GM18870 (cell line): ENCODE measurements at regions not wholly inside any gene's neighbourhood (a gene's known extent, or its start where the extent isn't known, plus 50 kb on each side); places are given as distances from the start of the nearest gene placed in this dataset.
"Not testable (repeated sequence)": the region's sequence is repeated elsewhere in the genome, so short reads cannot be mapped to it uniquely, and the experiment has no call there.

Source experiments
- ATAC-seq: cut with Tn5 transposase; IDR thresholded peaks from one replicate; pipeline ENCODE4 v1.9.1; 2021; ENCODE audit warnings: moderate library complexity; ENCODE audit not compliant: unreplicated experiment

- not testable (repeated sequence) for ATAC-seq
Observed at GRCh38 chr9:113739605-113740507, 136.3 kb upstream of the ZNF618 start.

DNA sequence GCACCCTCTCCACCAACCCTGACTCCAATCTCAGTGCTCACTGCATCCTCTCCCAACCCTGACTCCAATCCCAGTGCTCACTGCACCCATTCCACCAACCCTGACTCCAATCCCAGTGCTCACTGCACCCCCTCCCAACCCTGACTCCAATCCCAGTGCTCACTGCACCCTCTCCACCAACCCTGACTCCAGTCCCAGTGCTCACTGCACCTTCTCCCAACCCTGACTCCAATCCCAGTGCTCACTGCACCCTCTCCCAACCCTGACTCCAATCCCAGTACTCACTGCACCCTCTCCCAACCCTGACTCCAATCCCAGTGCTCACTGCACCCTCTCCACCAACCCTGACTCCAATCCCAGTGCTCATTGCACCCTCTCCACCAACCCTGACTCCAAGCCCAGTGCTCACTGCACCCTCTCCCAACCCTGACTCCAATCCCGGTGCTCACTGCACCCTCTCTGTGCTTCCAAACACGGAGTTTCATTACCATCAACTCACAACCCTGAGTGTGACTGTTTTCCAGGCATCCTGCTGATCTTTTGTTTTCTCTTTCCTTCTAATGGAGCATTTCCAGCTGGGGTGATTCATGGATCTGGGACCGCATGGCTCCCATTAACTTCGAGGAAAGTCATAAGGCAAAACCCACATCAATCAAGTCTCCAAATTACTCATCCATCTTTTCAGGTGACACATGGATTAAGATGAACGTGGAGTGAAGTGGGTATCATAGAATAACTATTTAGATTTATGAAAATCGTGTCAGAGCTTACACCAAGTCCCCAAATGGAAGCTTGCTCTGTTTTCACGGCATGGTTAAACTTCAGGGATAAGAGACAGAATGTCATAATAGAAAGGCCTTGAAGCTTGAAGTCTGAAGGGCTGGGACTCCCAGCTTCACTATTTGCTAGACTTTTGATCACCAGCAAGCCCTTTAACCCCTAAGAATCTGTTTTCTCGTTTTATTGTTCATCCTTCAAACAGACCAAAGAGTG lies 135.3 kb upstream of the ZNF618 start:
- not testable (repeated sequence) for ATAC-seq

GRCh38 chr9:113741886-113742854 lies 133.9 kb upstream of the ZNF618 start:
- ATAC-seq = no peak

GRCh38 chr9:113742878-113743277 lies 133.2 kb upstream of the ZNF618 start:
- no peak for ATAC-seq

DNA sequence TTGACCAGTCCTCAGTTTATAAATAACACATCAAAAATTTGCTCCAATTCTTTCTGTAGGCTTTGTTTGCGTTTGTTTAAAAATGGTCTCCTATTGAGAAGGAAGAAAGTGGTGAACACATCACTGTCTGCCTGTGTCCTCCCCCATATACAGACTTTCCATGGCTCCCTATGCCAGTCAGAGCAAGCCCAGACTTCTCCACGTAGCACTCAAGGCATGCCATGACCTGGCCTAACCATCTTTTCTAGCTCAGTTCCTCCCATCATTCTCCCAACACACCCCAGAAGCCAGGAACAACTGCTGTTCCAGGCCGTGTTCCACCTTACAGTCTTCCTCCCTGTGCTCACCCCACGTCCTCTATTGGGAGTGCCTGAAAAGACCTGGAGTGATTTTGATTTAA lies 129.6 kb upstream of the ZNF618 start:
- no peak for ATAC-seq

GRCh38 chr9:113748135-113748534 lies 128.0 kb upstream of the ZNF618 start:
- no peak for ATAC-seq

- no peak for ATAC-seq
Observed at GRCh38 chr9:113753398-113754119, 122.5 kb upstream of the ZNF618 start.

- ATAC-seq = no peak
Observed at GRCh38 chr9:113754739-113755138, 121.4 kb upstream of the ZNF618 start.

DNA sequence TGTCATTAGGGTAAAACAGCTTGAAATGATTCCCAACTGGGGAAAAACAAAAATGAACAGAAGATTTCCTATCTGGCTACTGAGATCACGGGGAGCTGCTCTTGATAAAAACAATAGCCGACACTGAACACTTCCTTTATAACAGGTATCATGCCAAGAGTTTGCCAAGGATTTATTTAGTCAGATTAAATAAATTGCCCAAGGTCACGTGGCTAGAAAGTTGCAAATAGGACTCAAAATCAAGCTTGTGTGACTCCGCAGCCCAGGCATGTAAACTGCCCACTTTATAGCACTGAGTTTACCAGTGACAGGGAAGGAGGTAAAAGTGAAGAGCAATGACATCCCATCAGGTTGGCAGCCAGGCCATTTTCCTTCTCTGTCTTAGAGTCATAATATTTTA lies 120.7 kb upstream of the ZNF618 start:
- no peak for ATAC-seq

- no peak for ATAC-seq
Observed at GRCh38 chr9:113756476-113757192, 119.5 kb upstream of the ZNF618 start.

DNA sequence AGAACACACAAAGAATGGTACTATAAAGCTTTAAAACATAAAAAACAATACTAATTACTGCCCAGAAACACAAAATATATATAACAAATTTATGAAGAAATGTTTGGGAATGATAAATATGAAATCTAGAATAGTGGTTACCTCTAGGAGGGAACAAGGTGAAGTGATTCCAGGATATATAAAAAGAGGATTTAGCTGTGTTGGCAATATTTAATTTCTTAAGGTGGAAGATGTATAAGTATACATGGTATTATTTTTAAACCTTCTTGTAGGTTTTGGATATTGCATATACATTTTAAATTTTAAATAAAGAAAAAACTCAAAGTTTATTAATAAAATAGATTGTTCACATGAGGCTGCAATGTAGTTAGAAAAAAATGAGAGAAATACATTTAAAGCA lies 112.7 kb upstream of the ZNF618 start:
- ATAC-seq = no peak

DNA sequence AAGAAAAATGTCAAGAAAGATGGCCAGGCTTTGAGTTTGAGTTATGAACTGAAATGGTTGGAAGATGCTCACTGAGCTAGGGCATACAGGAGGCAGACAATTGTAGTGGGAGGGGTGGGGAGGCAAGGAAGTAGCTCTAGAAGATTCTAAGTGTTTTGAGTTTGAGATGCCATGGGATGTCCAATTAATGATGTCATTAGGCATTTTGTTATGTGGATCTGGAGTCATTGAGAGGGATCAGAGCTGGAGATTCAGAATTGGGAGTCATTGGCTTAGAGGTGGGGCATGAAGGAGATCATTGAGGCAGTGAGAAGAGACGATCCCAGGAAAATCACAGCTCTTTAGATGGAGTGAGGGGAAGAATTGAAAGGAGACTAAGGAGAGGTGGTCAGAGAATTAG lies 111.5 kb upstream of the ZNF618 start:
- ATAC-seq = no peak

- ATAC-seq = no peak
Observed at GRCh38 chr9:113769412-113769811, 106.7 kb upstream of the ZNF618 start.

DNA sequence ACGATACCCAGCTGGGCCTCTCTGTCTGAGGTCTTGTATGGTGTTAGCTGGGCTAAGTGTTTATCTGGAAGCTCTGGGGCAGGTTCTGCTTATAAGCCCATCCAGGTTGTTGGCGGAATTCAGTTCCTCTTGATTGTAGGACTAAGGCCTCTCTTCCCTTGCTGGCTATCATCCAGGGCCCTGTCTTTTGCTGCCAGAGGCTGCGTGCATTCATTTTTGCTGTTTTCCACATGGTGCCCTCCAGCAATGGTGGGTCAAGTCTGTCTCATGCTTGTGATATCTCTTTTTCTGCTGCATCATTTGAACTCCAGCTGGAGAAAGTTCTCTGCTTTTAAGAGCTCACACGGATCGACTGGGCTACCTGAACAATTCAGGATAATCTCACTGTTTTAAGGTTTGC lies 105.7 kb upstream of the ZNF618 start:
- ATAC-seq = no peak

- no peak for ATAC-seq
Observed at GRCh38 chr9:113771199-113771598, 104.9 kb upstream of the ZNF618 start.

GRCh38 chr9:113772121-113772810 lies 103.8 kb upstream of the ZNF618 start:
- ATAC-seq = no peak

DNA sequence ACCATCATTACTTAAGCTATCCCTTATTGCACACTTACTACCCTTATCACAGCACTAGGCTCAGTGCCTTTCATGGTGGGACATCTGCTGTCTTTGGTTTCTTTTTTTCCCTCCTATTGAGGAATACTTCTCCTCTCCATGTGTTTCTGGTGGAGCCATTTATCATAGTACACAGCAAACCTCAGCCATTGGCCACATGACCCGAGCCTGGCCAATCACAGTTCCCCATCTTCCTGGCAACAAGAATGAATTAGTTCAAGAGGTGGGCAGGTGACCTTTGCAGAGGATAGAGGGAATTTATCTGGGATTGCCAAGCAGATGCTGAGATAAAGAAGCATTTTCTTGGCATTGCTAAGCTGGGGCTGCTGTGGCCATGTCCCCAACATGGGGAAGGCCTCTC lies 101.1 kb upstream of the ZNF618 start:
- no peak for ATAC-seq

DNA sequence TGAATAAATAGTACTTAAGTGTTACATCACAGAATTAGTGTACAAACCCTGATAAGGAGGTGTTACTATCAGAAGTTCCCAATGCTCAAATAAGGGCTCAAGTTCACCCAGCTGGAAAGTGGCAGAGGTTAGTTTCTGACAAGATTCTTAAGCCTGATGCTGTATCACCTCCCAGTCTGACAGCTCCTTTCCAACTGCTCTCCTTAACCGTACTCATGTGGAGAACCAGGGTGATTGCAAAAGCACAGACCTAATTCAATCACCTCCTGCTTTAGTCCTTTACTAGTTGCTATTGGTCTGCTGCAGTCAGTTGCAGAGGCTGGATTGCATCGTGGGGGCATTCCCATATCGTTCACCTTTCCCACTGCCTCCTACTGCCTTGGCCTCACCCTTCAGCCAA lies 100.4 kb upstream of the ZNF618 start:
- no peak for ATAC-seq

- ATAC-seq = no peak
Observed at GRCh38 chr9:113776194-113776593, 99.9 kb upstream of the ZNF618 start.
